Neuron (in vitro differentiated cells): ENCODE measurements at regions not wholly inside any gene's neighbourhood (a gene's known extent, or its start where the extent isn't known, plus 50 kb on each side); places are given as distances from the start of the nearest gene placed in this dataset.

Experiments
- H2AFZ ChIP-seq: one replicate; pipeline ENCODE4 v1.6.1; 2013; ENCODE audit warnings: low read depth, mild to moderate bottlenecking, inconsistent platforms, low read length, moderate library complexity
- H3K27me3 ChIP-seq: one replicate; pipeline ENCODE4 v1.6.1; 2013; ENCODE audit warnings: low read length; ENCODE audit not compliant: insufficient read depth
- H3K36me3 ChIP-seq: one replicate; pipeline ENCODE4 v1.6.1; 2013; ENCODE audit warnings: low read length; ENCODE audit not compliant: insufficient read depth
- H3K4me1 ChIP-seq: one replicate; pipeline ENCODE4 v1.6.1; 2013; ENCODE audit warnings: low read length; ENCODE audit not compliant: insufficient read depth
- H3K4me3 ChIP-seq: 2 replicates; pipeline ENCODE4 v1.5.1; 2013; ENCODE audit warnings: mild to moderate bottlenecking, low read length, moderate library complexity
- H3K9me3 ChIP-seq: one replicate; pipeline ENCODE4 v1.6.1; 2013; ENCODE audit warnings: low read length

DNA sequence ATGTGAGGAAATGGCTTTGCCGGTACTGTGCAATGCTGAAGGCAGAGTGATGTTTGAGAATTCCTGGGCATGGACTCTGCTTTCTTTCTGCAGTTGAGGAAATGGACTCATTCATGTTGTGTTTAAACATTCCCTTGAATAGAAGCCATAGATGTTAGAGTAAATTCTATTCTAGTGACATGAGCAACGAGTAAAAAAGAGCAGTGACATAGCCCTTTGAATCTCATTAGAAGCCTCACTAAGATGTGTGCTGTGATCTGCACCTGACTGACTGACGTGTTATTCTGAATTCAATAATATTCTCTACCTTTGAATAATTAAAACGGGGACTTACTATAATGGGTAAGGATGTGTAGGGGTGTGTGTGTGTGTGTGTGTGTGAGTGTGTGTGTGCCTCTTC, 113.7 kb upstream of the KLF4 start:
- H3K4me3 ChIP-seq = no peak overlapping the region
- H3K9me3 ChIP-seq = no peaks in the 10 kb centered on the region
- no peaks in the 10 kb centered on the region for H3K36me3 ChIP-seq
- H3K4me1 ChIP-seq = no peaks in the 10 kb centered on the region
- no peaks in the 10 kb centered on the region for H3K27me3 ChIP-seq
- H2AFZ ChIP-seq = no peak overlapping the region

DNA sequence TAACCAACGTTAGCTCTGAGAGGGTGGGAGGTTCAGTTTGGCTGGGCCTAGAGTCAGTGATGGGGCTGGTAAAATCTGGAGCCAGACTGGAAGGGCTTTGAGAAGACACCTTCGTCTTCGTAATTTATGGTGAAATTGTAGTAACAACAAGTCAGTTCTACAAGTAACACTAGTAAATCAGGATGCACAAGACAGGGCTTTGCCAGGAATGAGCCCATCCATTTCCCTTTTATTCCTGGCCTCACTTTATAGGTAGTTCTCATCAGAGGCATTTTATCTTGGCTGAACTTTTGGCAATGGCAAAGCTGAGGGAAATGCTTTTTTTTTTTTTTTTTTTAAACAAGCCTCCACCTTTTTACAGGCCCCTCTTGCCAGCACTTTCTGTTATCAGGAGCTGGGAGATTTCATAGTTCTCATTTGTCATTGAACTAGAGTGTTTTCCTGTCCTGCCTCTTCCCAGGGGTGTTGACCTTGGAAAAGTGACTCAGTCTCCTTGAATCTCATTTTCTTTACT, 110.5 kb upstream of the KLF4 start:
- Histone ChIP-seq H3K4me3 (no peak overlapping the region), H3K4me1 (no peaks in the 10 kb centered on the region), H3K9me3 (no peaks in the 10 kb centered on the region), H2AFZ (no peak overlapping the region), H3K36me3 (no peaks in the 10 kb centered on the region), H3K27me3 (no peaks in the 10 kb centered on the region)

DNA sequence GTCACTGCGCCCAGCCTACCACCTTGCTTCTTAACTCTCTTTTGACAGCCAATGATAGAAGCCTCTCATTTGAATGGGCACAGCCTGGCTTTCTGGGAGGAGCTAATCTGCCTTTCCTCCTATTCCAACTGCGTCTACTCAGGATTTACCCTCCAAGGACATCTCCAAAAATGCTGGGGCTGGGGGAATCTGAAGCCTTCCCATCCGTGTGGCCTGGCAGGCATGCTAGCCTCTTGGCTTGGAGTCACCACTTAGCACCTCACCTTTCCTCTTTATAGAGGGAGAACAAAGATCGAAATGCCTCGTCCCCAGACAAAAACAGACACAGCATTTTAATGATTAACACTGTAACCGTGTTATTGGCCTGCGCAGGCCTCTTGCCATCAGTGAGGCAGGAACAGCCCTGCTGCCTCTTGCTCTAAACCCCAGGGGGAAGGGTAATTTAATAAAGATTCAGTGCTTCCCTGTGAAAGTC, 108.2 kb upstream of the KLF4 start:
- Histone ChIP-seq H3K4me1 (no peaks in the 10 kb centered on the region), H3K36me3 (no peaks in the 10 kb centered on the region), H3K4me3 (no peak overlapping the region), H2AFZ (no peak overlapping the region), H3K27me3 (no peaks in the 10 kb centered on the region), H3K9me3 (no peaks in the 10 kb centered on the region)

DNA sequence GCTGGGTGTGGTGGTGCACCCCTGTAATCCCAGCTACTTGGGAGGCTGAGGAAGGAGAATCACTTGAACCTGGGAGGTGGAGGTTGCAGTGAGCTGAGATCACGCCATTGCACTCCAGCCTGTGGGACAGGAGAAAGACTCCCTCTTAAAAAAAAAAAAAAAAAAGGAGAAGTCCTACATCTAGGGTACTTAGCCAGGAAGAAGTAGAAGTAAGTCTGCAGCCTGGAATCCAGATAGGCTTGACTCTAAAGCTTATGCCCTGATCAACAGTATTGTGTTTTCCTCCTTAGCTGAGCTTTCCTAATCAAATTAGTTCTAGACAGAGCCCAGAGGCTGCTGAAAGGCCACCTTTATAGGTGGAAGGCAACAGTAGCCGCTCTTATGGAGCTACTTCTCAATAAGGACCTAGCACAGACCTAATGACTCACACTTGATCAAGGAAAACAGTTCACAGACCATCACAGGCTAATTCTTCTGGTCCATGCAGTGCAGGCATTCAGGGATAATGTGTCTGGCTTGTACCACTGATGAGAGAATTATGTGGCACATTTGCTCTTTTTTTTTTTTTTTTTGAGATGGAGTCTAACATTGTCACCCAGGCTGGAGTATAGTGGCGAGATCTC, 105.5 kb upstream of the KLF4 start:
- H3K27me3 ChIP-seq = no peaks in the 10 kb centered on the region

DNA sequence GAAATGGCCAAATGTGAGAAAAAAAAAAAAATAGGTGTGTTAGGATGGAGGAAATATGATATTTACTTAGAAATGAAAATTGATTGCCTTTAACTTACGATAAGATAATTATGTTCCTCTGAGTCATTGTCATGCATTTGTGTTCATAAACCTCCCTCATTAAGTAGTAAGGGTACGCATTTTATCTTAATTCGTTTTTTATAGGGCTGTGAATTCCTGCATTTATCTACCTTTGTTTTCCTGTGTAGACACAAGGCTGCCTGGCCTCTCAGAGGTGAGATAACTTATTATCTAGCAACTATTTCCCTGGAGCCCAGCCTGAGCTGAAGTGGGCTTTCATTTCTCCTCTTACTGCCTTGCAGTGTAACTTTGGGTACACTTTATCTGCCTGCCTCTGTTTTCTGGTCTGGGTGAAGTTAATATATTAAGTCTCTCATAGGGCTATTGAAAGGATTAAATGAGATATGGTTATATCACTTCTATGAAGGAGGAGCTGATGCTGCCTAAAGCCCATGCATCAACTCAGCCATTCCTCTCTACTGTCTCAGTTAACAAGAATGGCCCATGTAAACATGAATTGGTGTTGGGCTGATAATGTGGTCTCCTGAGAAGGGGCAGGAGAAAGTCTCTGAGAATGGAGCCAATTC, 103.8 kb upstream of the KLF4 start:
- H3K4me3 ChIP-seq = no peak overlapping the region

More for the DNA sequence above, 105.5 kb upstream of the KLF4 start:
- H3K4me3 ChIP-seq = no peak overlapping the region
- H2AFZ ChIP-seq = no peak overlapping the region
- H3K4me1 ChIP-seq = no peaks in the 10 kb centered on the region
- H3K36me3 ChIP-seq = no peaks in the 10 kb centered on the region
- no peaks in the 10 kb centered on the region for H3K9me3 ChIP-seq

DNA sequence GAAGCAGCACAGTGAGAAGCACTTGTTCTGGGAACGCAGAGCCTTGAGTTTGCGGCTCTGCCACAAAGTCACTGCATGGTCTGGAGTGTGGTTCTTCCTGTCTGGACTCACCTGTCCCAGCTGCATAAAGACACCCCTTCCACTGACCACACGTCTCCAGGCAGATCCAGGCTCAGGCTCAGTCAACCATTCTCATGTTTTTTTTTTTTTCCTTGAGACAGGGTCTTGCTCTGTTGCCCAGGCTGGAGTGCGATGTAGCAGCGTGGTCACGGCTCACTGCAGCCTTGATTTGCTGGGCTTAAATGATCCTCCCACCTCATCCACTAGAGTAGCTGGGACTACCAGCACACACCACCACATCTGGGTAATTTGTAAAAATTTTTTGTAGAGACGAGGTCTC, 102.9 kb upstream of the KLF4 start:
- Histone ChIP-seq H3K9me3 (no peaks in the 10 kb centered on the region), H3K36me3 (no peaks in the 10 kb centered on the region), H3K4me1 (no peaks in the 10 kb centered on the region), H3K27me3 (no peaks in the 10 kb centered on the region), H3K4me3 (no peak overlapping the region), H2AFZ (no peak overlapping the region)

More for the DNA sequence above, 103.8 kb upstream of the KLF4 start:
- no peaks in the 10 kb centered on the region for H3K4me1 ChIP-seq
- no peaks in the 10 kb centered on the region for H3K9me3 ChIP-seq
- H3K36me3 ChIP-seq = no peaks in the 10 kb centered on the region
- no peak overlapping the region for H2AFZ ChIP-seq
- H3K27me3 ChIP-seq = no peaks in the 10 kb centered on the region

DNA sequence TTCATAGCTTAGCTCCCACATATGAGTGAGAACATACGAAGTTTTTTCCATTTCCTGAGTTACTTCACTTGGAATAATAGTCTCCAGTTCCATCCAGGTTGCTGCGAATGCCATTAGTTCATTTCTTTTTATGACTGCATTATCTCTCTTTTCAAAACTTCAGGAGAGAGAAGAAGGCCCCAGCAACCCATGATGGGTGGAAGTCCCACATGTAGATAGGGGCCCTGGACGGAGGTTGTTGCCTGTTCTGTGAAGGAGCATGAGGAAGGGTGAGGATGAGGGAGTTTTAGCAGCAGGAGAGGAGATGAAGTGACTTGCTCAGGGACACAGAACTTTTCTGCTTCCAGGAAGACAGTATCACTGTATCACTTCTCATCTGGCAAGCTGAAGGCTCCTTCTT, 102.2 kb upstream of the KLF4 start:
- Histone ChIP-seq H3K4me3 (no peak overlapping the region), H3K4me1 (no peaks in the 10 kb centered on the region), H3K27me3 (no peaks in the 10 kb centered on the region)

DNA sequence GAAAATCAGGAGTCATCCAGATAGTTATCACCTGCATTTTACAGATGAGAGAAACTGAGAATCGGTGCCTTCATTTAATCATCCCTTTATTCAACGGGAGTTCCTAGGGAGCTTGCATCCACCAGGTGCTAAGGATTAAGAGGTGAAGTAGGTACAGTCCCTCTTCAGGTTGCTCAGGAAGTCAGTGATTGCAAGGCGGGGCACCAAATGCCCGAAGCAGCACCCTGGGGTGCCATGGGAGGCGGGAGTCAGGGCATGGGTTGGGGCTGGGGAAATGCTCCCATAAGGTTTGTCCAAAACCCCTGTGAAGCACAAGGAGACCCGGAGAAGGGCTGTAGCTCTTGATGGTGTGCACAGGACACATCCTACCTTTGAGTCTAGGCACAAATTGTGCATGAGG, 98.8 kb upstream of the KLF4 start:
- H3K4me3 ChIP-seq = no peak overlapping the region
- H3K27me3 ChIP-seq = no peaks in the 10 kb centered on the region
- no peaks in the 10 kb centered on the region for H3K9me3 ChIP-seq
- H3K4me1 ChIP-seq = no peaks in the 10 kb centered on the region
- no peak overlapping the region for H2AFZ ChIP-seq
- H3K36me3 ChIP-seq = no peaks in the 10 kb centered on the region

More for the DNA sequence above, 102.2 kb upstream of the KLF4 start:
- Histone ChIP-seq H3K36me3 (no peaks in the 10 kb centered on the region), H2AFZ (no peak overlapping the region), H3K9me3 (no peaks in the 10 kb centered on the region)

DNA sequence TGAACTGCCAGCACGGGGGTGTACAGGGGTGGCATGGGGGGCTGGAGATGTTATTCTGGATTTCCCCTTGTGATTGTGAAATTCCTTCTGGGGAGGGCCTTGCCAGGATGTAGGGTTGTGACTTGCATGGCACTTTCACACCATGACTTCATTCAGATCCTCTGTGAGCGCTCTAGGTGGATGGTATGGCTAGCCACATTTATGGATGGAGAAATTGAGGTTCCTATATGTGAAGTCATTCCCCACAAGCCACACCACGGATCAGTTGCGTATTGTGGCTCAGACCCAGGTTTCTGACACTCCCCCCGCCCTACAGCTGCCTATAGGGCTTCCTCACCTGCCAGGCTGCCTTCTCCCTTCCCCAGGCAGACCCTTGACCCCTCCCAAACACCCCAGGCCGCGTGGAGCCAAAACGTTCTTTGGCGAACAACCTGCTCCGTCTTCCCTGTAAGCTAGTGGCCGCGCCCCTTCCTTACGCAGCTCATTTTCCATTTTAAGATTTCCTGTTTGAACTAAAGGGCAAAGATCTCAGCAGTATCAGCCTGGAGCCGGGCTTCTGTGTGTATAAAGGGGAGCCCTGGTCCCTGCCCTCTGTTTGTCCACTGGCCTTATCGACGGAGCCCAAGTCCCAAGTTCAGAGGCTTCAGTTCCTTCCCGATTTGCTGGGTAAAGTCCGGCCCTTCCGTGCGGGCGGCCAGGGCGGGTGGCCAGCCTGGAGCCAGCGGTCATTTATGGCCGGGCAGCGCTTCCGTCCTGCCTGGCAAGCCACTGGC, 97.8 kb upstream of the KLF4 start:
- H3K36me3 ChIP-seq = no peaks in the 10 kb centered on the region
- H3K4me1 ChIP-seq = no peaks in the 10 kb centered on the region
- no peak overlapping the region for H2AFZ ChIP-seq
- no peak overlapping the region for H3K4me3 ChIP-seq
- no peaks in the 10 kb centered on the region for H3K9me3 ChIP-seq
- no peaks in the 10 kb centered on the region for H3K27me3 ChIP-seq

DNA sequence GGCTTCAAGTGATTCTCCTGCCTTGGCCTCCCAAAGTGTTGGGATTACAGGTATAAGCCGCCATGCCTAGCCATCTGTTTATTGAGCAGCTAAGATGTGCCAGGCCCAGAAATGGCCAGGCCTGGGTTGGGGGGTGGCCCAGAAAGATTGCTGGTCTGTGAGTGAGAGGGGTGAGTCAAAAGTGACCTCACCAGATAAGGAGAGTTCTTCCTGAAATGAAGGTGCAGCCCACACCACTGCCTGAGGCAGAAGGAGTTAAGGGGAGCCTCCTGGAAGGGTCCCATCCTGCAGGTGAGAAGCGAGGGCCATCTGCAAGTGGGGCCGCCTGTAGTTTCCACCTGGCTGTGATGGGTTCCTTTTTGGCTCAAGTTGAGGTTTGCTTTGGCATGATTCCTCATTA, 96.9 kb upstream of the KLF4 start:
- Histone ChIP-seq H2AFZ (no peak overlapping the region), H3K4me1 (no peaks in the 10 kb centered on the region)

DNA sequence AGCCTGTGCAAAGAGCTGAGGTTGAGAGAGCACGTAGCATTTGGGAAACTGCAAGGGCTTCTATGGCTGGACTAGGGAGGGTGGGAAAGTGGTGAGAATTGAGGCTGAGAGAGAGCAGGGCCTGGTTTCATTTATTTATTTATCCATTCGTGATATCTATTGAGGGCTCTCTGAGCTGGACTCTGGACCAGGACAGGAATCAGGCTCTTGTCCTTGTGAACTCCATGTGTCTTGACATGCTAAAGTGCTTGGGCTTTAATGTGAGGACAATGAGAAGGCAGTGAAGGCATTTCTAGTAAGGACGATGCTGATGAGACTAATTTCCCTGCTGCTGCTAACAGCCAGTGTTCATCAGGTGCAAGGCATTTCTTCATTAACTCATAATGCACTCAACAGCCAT, 95.9 kb upstream of the KLF4 start:
- H3K9me3 ChIP-seq = no peaks in the 10 kb centered on the region
- no peak overlapping the region for H2AFZ ChIP-seq
- H3K36me3 ChIP-seq = no peaks in the 10 kb centered on the region
- H3K4me3 ChIP-seq = no peak overlapping the region
- no peaks in the 10 kb centered on the region for H3K4me1 ChIP-seq
- H3K27me3 ChIP-seq = no peaks in the 10 kb centered on the region

More for the DNA sequence above, 96.9 kb upstream of the KLF4 start:
- no peaks in the 10 kb centered on the region for H3K9me3 ChIP-seq
- no peaks in the 10 kb centered on the region for H3K27me3 ChIP-seq
- no peak overlapping the region for H3K4me3 ChIP-seq
- H3K36me3 ChIP-seq = no peaks in the 10 kb centered on the region

DNA sequence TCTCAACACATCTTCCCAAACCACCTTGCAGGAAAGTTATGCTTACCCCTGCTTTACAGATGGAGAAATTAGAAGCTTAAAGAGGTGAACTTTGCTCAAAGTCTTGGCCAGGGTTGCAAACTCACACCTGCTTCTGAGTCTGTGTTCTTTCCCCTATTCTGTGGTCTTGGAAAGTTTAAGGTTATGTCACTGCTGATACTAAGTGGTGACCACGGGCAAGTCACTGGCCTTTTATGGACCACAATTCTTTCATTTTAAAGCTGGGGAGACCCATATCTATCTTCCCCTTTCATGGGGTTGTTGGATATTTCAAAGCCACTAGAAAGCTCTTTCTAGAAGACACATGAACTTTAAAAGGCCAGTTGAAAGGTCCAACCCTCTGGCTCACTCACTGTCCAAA, 95.4 kb upstream of the KLF4 start:
- Histone ChIP-seq H2AFZ (no peak overlapping the region), H3K36me3 (no peaks in the 10 kb centered on the region), H3K4me1 (no peaks in the 10 kb centered on the region), H3K4me3 (no peak overlapping the region), H3K9me3 (no peaks in the 10 kb centered on the region), H3K27me3 (no peaks in the 10 kb centered on the region)

DNA sequence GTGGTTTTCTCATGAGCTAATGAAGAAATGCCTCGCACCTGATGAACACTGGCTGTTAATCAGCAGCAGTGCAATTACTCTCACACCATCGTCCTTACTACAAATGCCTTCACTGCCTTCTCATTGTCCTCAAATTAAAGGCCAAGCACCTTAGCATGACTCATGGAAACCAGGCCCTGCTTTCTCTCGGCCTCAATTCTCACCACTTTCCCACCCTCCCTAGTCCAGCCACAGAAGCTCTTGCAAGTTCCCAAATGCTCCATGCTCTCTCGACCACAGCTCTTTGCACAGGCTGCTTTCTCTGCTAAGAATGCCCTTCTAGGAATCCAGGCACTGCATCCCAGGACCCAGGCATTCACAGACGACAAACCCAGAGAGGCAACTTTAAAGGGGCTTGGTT, 94.6 kb upstream of the KLF4 start:
- H3K4me3 ChIP-seq = no peak overlapping the region
- H3K27me3 ChIP-seq = no peaks in the 10 kb centered on the region
- no peaks in the 10 kb centered on the region for H3K9me3 ChIP-seq
- H2AFZ ChIP-seq = no peak overlapping the region
- no peaks in the 10 kb centered on the region for H3K36me3 ChIP-seq
- H3K4me1 ChIP-seq = no peaks in the 10 kb centered on the region
